AG08395 (cell line): ENCODE measurements at regions not wholly inside any gene's neighbourhood (a gene's known extent, or its start where the extent isn't known, plus 50 kb on each side); places are given as distances from the start of the nearest gene placed in this dataset.
A peak's percentile ranks its signal among the peaks of the same experiment; 100 is the strongest.
"Not testable (repeated sequence)": the region's sequence is repeated elsewhere in the genome, so short reads cannot be mapped to it uniquely, and the experiment has no call there.

Experiments used
- DNase-seq: peaks from one replicate; pipeline ENCODE4 v3.0.0; 2012; ENCODE audit warnings: mixed read lengths, low spot score

DNA sequence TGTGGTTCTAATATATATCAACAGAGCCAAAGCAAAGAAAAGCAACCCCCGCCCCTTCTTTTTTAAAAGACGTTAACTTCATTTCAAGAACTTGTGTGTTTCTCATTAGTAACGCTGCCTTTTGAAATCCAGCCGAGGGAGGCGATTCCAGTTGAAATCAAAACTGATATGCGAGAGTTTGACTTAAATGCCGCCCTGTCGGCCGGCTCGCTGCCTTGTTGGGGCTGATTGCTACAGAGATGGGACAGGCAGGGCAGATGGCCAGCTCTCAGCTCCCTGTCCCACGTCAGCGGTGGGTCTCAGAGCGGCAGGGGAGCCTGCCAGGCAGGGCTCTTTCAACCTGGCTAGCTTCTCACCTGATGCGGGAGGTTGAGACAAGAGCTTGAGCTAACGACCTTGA, 51.9 kb upstream of the ALX4 start:
- DNase-seq, result peak; percentile 16

DNA sequence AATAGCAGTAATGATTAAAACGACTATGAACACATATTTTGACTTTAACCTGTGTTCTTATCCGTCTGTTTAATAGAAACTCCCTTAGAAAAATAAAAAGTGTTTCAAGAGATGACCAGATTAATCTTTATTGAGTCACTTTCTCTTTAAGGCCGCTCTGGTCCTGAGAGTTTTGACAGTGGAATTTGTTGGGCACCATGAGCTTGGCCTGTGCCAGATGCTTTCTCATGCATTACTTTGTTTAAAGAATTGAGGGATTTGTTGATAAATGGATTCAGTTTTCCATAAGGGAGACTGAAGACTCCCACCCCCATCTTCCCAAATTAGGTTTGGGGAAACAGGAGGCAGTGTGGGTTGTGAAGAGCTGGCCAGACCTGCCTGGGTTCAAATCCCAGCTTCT, 53.2 kb upstream of the ALX4 start:
- no peak for DNase-seq

DNA sequence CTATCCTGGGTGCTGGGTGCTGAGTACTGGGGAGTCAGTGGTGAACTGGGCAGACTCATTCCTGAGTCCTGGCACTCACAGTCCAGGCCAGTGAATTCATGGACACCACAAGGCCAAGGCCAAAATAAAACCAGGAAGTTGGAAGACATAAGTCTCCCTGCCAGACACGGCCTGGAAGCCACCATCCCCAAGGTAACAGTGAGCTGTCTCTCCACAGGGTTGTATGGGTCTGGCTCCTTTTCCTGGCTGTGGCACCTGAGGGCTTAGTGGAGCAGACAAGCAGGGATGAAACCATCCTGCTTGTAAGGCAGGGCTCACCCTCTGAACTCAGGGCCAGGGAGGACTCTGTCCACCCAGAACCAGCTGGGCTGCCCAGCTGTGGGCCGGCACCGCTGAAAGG, 54.7 kb upstream of the ALX4 start:
- no peak for DNase-seq

DNA sequence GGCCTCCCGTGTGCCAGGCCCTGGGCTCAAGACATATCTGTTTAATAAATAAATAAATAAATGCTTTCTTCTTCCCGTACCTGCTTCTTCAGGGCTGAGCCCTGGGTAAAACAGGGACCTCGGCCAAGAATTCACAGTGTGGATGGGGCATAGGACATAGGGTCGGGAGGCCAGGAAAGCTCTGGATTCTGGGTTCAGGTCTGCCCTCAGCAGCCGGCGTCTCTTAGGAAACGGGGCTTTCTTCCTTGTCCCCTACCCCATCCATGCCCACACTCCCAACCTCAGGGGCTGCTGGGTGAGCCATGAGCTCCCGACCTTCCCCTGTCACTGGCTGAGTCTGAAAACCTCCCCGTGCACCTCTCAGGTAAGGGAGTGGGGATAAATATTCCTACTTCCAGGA, 55.7 kb upstream of the ALX4 start:
- no peak for DNase-seq

DNA sequence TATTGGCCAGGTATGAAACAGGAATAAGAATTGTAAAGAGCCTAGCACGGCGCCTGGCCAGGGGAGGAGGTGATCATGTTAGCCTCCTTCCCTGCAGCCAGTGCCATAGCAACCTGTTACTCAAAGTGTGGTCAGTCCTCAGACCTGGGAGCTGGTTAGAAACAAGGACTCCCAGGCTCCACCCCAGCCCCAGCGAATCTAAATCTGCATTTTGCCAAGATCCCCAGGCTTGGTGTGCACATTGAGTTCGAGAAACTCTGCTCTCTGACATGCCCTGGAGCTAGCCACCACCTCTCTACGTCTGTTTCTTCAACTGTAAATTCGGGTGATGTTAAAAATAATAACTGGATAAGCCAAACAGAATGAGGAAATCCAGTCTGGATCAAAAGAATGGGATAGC, 56.1 kb upstream of the ALX4 start:
- DNase-seq, result no peak

DNA sequence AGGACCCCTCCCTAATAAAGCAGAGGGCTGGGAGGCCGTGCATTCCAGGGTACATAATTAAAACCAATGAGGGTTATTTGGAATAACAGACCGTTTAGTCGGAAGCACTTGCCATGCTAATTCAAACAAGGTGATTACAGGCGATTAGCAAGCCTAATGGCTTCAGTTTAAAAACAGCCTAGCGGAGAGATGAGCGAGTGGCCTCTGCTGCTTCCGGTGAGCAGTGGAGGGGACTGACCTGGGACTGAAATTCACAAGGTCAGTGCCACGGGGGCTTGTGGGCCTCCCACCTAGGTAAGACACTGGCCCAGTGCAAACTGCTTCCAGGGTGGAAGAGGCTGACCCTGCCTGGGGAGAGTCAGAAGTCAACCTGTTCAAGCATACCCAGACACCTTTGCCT, 56.8 kb upstream of the ALX4 start:
- no peak for DNase-seq

DNA sequence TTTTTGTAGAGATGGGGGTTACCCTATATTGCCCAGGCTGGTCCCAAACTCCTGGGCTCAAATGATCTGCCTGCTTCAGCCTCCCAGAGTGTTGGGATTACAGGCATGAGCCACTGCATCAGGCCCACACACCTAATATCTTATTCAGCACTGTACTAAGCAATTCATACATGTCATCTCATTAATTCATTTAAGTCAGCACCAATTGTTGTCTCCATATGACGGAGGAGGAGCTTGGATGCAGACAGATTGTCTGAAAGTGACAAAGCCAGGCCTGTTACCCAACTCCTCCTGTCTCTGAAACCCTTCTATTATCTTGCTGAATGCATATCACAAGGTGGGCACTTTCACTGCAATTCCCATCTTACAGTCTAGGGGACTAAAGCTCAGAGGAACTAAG, 57.5 kb upstream of the ALX4 start:
- DNase-seq, result no peak

DNA sequence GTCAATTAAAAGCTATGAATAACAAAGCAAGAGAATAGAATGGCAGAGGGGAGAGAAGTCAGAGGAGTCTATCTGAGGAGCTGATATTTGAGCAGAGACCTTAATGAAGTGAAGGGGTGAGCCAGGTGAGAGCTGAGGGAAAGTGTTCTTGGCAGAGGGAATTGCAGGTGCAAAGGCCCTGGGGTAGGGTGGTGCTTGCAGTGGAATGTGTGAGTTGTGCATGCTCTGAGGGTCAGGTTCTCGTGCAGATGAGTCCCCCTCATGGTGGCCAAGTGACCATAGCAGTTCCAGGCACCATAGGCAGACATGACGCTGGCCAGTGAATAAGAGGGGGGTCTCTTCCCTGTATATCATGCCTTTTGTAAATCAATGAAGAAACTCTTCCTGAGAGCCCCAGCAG, 58.9 kb upstream of the ALX4 start:
- no peak for DNase-seq

DNA sequence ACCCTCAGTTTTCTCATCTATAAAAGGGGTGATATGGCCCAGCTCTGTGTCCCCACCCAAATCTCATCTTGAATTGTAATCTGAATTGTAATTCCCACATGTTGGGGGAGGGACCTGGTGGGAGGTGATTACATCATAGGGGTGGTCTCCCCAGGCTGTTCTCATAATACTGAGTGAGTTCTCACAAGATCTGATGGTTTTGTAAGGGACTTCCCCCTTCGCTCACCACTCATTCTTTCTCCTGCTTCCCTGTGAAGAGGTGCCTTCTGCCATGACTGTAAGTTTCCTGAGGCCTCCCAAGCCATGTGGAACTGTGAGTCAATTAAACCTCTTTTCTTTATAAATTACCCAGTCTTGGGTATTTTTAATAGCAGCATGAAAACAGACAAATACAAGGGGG, 61.1 kb upstream of the ALX4 start:
- DNase-seq, result not testable (repeated sequence)

DNA sequence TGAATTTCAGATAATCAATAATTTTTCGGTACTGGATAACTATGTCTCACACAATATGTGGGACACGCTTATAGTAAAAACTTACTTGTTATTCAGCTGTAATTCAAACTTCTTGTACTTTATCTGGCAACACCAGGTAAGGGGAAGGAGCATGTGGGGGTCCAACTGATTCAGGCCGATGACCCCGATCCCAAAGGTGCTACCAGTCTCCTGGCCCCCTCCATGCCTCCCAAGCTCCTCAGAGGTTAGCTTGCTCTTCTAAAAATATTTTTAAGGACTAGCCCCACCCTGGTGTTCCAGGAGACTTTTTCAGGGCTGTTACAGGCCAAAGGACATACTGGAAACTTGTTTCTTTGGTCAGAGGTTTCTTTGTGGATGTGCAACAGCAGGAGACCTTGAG, 61.8 kb upstream of the ALX4 start:
- no peak for DNase-seq

DNA sequence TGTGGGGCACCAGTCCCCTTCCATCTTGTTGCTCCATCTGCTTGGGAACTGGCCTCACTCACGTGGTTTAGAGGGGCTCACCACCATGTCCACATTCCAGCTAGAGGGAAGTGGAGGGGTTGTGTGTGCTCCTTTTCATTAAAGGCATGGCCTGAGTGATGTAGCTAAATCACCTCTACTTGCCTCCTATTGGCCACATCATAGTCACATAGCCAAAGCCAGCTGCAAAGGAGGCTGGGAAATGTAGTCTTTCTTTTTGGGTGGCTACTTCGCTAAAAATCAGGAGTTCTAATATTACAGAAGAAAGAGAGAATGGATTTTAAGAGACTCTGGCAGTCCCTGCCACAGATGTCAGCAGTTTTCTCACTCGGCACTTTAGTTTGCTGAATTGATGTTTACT, 63.0 kb upstream of the ALX4 start:
- DNase-seq, result no peak

DNA sequence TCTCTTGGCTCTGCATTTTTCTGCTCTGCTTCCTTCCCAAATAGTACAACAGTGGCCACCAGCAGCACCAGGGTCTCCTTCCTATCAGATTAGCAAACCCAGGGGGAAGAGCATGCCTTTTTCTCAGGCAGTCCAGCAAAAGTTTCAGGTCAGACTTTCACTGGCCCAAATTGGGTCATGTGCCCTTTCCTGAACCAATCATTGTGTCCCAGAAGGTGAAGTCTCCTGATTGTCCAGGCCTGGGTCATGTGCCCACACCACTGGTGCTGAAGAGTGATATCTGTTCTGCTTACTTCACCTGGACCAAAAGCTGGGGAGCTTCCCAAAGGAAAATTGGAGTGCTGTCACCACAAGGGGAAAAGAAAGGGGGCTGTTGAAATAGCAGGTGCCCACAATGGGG, 64.1 kb upstream of the ALX4 start:
- no peak for DNase-seq

DNA sequence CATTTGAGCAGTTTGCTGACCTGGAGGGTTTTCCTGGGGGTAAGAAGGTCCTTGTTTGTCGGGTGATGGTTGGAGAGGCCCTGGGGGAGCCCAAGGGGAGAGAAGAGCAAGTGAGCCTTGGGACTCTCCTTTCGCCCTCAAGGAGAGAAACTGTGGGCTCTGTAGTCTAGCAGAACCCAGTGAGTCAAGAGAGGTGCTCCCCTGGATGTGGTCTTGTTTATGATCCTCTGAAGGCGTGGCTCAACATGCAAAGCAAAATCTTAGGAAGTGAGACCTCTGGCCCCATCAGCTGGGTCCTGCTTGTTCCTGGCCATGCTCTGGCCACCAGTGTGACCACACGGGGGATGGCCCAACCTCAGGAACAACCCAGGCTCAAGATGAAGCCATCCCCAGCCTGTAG, 66.5 kb upstream of the ALX4 start:
- DNase-seq, result no peak

DNA sequence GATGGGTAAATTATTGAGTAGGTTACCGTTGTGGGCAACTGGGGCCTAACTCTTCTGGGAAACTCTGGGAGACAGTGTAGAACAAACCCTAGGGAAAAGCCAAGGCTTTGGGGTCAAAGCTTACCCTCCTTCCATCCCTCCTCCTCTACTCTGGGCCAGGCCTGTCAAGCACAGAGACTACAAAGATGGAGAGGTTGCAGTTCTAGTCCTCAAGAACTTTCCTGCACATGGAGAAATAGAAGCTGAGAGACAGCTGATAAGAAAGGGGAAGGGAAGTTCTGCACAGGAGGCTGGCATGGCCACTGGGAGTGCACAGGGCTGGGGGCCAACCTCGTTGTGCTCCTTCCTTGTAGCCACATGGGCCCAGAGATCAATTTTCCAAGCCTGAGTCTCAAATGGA, 67.2 kb upstream of the ALX4 start:
- DNase-seq, result no peak

DNA sequence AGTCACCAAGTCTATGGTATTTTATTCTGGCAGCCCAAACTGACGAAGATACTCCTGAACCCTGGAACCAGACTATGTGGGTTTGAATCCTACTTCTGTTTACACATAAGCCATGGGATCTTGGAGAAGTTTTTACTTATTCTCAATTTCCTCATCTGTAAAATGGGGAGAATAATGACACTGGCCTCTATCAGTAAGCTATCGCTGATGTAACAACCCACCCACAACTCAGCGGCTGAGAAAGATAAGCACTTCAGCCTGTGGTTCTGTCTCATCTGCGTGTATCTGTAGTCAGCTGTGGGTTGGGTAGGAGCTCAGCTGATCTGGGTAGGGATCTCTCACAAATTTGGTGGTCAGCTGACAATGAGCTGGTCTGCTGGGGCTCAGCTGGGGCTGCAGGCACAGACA, 68.0 kb upstream of the ALX4 start:
- no peak for DNase-seq

DNA sequence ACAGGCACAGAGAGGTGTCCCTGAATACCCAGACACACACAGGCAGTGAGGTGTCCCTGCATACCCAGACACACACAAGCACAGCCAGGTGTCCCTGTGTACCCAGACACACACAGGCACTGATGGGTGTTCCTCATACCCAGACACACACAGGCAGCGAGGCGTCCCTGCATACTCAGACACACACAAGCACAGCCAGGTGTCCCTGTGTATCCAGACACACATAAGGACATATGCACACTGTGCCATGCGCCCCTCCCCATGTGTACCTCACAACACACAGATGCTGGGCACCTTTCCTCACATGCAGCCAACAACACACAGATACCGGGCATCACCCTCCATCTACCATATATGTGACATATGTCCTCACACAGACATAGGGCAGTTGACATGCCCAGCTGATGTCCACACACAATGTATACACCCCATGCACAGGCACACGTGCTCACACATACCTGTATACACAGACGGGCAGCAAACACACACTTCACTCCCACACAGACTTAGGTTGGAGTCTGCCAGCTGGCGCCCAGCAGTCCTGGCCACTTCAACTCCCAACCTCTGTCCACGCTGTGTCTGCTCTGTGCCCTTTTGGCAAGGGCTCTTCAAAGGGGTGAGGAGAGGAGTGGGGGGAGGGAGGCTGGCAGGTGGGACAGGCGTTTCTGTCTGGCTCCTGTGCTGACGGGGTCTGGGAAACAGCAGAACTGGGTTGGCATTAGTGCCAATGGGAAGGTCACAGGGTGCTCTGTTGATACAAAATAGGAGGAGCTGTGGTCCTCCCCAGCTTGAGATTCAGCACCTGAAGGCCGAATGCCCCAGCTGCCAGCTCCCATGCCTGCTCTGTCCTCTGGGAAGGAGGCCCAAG, 69.4 kb upstream of the ALX4 start:
- no peak for DNase-seq

DNA sequence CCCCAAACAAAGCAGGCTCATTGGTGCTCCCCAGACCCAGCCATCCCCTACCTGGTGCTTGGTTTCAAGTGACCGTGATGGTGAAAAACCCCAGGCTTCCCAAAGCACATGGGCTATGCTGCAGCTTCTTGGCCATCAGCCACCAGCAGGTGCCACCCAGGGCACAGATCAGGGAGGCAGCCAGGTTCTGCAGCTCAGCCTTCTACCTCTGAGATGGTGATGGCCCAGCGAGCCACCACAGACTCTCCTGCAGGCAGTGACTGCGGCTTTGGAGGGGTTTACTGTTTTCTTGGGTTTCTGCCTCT, 70.0 kb upstream of the ALX4 start:
- no peak for DNase-seq

DNA sequence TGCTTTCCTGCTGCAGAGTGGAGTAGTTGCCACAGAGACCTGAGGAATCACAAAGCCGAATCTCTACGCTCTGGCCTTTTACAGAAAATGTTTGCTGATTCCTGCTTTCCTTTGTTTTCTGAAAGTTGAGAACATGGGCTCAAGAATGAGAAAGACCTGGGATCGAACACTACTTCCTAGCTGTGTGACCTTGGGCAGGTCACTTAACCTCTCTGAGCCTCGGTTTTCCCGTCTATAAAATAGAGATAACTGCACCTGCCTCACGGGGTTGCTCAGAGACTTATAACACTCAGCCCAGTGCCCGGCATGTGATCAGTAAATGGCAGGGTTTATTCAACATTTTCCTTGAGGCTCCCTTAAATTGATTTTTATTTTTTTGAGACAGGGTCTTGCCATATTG, 70.9 kb upstream of the ALX4 start:
- DNase-seq, result no peak

DNA sequence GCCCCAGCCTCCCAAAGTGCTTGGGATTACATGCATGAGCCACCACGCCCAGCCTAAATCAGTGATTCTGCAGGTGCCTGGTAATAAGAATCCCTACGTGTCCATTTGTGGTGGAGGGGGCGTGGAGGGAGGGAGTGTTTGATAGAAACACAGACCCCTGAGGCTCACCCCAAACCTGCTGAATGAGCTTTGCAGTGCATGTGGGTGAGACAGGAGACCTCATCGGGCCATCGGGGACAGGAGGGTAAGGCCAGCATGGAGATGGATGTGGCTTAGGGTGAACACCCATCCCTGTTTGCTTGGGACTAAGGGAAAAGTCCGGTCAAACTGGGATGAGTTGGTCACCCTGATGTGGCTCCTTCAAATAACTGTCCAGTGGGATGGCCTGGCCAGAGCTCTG, 71.3 kb upstream of the ALX4 start:
- DNase-seq, result no peak

DNA sequence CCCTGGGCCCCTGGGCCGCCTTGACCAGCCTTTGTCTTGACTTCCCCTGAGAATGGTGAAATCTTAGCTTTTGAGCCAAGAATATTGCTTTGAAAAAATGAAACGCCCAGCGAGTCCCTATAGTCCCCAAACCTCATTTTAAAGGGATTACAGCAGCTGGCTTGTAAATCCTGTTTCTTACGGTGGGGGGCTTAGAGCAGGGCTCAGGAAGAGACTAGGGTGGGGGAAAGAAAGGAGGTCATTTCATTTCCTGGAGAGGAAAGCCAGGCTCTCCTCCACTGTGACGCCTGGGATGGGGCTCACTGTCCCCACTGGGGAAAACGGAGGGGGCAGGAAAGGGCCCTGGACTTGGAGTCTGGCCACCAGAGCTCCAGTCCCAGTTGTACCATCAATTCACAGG, 72.2 kb upstream of the ALX4 start:
- DNase-seq, result no peak

DNA sequence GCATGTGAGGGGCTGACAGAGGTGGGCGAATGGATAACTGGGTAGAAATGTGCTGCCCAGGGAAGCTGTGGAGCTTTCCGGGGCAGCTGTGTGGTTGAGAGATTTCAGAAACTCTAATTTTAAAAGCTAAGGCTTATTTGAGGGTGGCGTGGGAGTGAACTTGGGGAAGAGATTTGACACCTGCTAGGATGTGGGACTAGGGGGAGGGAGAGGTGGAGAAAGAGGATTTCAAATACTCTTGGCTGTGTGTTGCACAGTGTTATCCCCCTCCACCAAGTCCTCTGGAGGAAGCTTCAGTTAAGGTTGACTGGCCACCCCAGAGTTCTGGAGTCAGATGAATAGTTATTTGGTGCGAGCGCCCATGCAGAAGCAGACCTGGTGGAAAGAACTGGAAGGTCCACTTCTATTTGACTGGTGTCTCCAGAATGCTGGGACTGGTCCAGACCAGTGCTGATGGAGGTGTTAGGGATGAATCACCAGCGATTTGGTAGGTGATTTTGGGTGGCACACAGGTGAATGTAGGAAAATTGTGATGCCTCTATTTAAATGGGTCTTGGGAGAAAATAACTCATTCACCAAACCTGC, 72.8 kb upstream of the ALX4 start:
- DNase-seq, result no peak

DNA sequence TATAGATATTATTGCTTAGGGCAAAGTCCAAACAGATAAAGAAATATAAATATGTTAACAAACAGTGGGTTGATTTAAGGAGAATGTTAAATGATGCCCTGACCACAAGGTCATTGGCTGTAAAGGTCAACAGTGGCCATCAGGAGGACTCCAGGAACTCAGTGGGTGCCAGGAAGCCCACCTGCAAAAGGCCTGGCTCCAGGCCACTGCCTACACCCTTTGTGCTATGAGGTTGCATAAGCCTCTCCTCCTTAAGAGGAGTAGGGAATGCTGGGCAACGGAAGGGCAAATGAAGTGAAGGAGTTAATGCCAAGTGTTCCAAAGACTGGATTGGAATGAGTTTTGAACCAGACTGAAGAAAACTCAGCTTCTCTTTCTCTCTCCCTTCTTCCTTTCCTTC, 73.3 kb upstream of the ALX4 start:
- no peak for DNase-seq

DNA sequence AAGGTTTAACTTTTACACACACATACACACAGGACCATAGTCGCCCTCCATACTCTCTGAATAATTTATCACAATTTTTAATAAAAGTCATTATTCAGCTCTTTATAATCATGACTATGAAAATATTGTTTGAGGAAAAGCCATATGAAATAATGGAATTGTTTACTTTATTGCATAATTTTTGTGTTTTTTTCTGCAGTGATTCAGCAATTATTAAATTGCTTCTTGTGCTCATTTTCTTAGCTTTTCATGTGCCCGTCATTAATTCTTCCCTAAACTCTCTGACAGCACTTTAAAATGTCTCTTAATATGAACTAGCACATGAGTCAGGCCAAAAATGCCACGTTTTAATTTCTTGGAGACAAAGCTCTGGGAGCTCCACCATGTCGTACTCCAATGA, 77.5 kb upstream of the ALX4 start:
- no peak for DNase-seq

DNA sequence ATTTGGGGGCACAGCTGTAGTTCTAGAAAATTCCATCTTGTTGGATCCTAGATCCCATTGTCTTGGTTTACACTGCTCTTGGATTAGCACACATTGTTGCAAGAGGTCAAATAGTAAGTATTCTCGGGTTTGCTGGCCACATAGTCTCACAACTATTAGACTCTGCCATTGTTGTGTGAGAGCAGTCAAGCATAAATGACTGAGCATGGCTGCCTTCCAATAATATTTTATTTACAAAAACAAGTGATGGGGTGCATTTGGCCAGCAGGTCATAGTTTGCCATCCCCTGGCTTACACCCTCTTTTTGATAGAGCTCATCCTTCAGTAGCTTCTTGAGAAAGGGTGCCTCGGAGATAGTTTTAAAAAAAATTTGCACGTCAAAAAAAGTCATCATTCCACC, 77.9 kb upstream of the ALX4 start:
- no peak for DNase-seq
